ENCODE measurements at regions not wholly inside any gene's neighbourhood (a gene's known extent, or its start where the extent isn't known, plus 50 kb on each side); places are given as distances from the start of the nearest gene placed in this dataset.

DNA sequence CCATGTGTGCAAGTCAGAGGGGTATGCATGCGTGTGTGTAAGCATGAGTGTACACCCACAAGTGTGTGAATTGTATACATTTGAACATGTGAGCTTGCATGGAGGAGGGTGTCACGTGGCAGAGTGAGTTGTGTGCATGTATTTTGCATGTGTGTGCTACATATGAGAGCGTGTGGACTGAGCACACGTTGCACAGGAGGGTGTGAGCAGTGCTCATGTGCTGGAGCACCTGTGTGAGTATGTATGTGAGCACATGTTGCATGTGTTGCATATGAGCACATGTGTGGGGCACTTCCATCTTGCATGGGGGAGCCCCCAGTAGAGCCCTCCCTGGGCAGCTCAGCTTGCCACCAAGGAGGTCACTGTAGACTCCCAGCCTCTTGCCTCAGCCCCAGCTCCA is 180.2 kb upstream of the MYL2 start:
- 76% methylated on average over 4 of the region's 4 CpGs for WGBS
- H3K27me3 ChIP-seq (ENCODE audit: control insufficient read depth, insufficient read depth) = no peaks in the 10 kb centered on the region

DNA sequence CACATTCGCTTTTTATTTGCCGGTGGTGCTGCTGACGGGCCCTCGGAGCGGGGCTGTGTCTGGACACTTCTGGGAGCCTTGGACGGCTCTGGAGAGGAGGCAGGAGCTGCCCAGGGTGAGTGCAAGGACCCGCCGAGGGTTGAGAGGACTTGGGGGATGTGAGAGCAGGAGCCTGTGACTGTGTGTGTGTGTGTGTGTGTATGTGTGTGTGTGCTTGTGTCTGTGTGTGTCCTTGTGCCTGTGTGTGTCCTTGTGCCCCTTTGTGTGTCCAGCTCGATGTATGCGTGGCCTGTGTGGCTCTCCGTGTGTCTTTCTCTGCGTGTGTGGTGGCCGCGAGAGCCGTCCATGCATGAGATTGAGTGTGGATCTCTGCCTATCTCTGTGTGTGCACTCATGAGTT is 179.6 kb upstream of the MYL2 start:
- no peak overlapping the region for H3K4me3 ChIP-seq (ENCODE audit: low read length)
- no peak for ATAC-seq
- DNase-seq = no peak
- intact Hi-C loops (cut with DNase I) = no loop called here
- H3K4me1 ChIP-seq (ENCODE audit: control insufficient read depth, insufficient read depth, low read length) = no peaks in the 10 kb centered on the region
- H3K27me3 ChIP-seq (ENCODE audit: control insufficient read depth, insufficient read depth) = no peaks in the 10 kb centered on the region
- WGBS = 85% methylated on average over 15 of the region's 15 CpGs
- H3K9me3 ChIP-seq (ENCODE audit: control insufficient read depth, low read length) = no peaks in the 10 kb centered on the region
- H3K27ac ChIP-seq (ENCODE audit: low read length) = no peak overlapping the region

More for the DNA sequence above, 180.2 kb upstream of the MYL2 start:
- ATAC-seq (no peak), DNase-seq (no peak)
- Histone ChIP-seq H3K4me1 (ENCODE audit: control insufficient read depth, insufficient read depth, low read length) (no peaks in the 10 kb centered on the region), H3K9me3 (ENCODE audit: control insufficient read depth, low read length) (no peaks in the 10 kb centered on the region), H3K4me3 (ENCODE audit: low read length) (no peak overlapping the region), H3K27ac (ENCODE audit: low read length) (no peak overlapping the region)
- intact Hi-C loops (cut with DNase I) = no loop called here

DNA sequence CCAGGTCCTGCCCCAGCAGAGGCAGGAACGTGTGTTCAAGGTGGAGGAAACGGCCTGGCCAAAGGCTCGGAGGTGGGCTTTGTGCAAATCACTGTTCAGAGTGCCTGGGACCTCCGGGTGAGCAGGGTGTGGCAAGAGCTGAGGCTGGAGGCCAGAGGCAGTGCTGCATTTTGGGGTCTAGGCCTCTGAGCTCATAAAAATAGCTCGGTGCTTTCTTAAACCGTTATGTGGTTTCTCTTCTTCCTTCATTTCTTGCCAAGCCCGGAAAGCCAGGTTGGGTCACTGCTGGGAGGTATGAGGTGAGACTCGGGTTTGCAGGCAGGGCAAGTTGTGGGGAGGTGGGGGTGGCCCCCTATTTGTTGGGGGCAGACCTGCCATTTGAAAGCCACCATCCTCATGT is 178.8 kb upstream of the MYL2 start:
- Histone ChIP-seq H3K27me3 (ENCODE audit: control insufficient read depth, insufficient read depth) (no peaks in the 10 kb centered on the region), H3K9me3 (ENCODE audit: control insufficient read depth, low read length) (no peaks in the 10 kb centered on the region), H3K4me1 (ENCODE audit: control insufficient read depth, insufficient read depth, low read length) (no peaks in the 10 kb centered on the region), H3K27ac (ENCODE audit: low read length) (no peak overlapping the region), H3K4me3 (ENCODE audit: low read length) (no peak overlapping the region)
- intact Hi-C loops (cut with DNase I) = no loop called here
- DNase-seq (no peak), ATAC-seq (no peak)
- WGBS = 71% methylated on average over 8 of the region's 8 CpGs

DNA sequence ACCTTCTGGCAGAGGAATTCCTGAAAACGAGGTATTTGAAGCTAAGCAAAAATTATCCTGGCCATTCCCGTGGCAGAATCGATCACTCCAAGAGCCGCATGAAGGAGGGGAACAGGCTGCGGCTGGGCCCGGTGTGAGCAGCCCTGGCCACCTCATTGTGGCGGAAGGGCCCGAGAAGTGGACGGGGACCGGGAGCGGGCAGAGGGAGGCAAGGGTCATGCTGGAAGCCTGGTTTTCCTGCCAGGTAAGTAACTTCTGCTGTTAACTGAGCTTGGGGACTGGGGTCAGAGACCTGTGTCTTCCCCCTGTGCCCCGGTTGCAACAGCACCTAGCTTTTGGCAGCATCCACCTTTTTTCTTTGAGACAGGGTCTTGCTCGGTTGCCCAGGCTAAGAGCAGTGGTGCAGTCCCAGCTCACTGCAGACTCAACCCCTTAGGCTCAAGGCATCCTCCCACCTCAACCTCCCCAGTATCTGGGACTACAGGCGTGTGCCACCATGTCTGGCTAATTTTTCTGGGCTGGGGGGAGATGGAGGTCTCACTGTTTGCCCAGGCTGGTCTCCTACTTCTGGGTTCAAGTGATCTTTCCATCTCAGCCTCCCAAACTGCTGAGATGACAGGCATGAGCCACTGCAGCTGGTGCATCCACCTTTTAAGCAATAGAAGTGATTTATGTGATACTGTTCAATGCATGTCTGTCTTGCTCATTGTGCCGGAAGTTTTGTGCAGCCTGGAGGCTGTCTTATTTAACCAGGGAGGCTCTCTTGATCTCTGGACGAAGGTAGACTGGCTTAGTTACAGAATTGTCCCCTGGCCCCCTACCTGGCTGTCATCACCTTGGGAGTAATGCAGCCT is 174.0 kb upstream of the MYL2 start:
- intact Hi-C loops (cut with DNase I) = no loop called here
- no peak overlapping the region for H3K27ac ChIP-seq (ENCODE audit: low read length)
- no peaks in the 10 kb centered on the region for H3K9me3 ChIP-seq (ENCODE audit: control insufficient read depth, low read length)
- no peaks in the 10 kb centered on the region for H3K4me1 ChIP-seq (ENCODE audit: control insufficient read depth, insufficient read depth, low read length)
- DNase-seq (no peak), ATAC-seq (no peak)
- 80% methylated on average over 16 of the region's 16 CpGs for WGBS
- H3K4me3 ChIP-seq (ENCODE audit: low read length) = no peak overlapping the region
- no peaks in the 10 kb centered on the region for H3K27me3 ChIP-seq (ENCODE audit: control insufficient read depth, insufficient read depth)

- no peak overlapping the region for H3K4me3 ChIP-seq (ENCODE audit: low read length)
- H3K9me3 ChIP-seq (ENCODE audit: control insufficient read depth, low read length) = no peaks in the 10 kb centered on the region
- no peak overlapping the region for H3K27ac ChIP-seq (ENCODE audit: low read length)
- H3K4me1 ChIP-seq (ENCODE audit: control insufficient read depth, insufficient read depth, low read length) = no peaks in the 10 kb centered on the region
- intact Hi-C loops (cut with DNase I) = no loop called here
- no peak for DNase-seq
- 55% methylated on average over 17 of the region's 17 CpGs for WGBS
- ATAC-seq = no peak
- no peaks in the 10 kb centered on the region for H3K27me3 ChIP-seq (ENCODE audit: control insufficient read depth, insufficient read depth)
Observed at GRCh38 chr12:111093428-111094142, 173.2 kb upstream of the MYL2 start.

GRCh38 chr12:111091051-111091450 is 170.7 kb upstream of the MYL2 start:
- Histone ChIP-seq H3K27me3 (ENCODE audit: control insufficient read depth, insufficient read depth) (no peaks in the 10 kb centered on the region), H3K27ac (ENCODE audit: low read length) (no peak overlapping the region), H3K4me3 (ENCODE audit: low read length) (no peak overlapping the region), H3K9me3 (ENCODE audit: control insufficient read depth, low read length) (no peaks in the 10 kb centered on the region), H3K4me1 (ENCODE audit: control insufficient read depth, insufficient read depth, low read length) (no peaks in the 10 kb centered on the region)
- intact Hi-C loops (cut with DNase I) = no loop called here
- ATAC-seq (no peak), DNase-seq (no peak)
- WGBS = 81% methylated on average over 11 of the region's 11 CpGs

GRCh38 chr12:111089616-111090015 is 169.2 kb upstream of the MYL2 start:
- H3K4me1 ChIP-seq (ENCODE audit: control insufficient read depth, insufficient read depth, low read length) = no peaks in the 10 kb centered on the region
- ATAC-seq (no peak), DNase-seq (no peak)
- no peak overlapping the region for H3K4me3 ChIP-seq (ENCODE audit: low read length)
- no peaks in the 10 kb centered on the region for H3K27me3 ChIP-seq (ENCODE audit: control insufficient read depth, insufficient read depth)
- WGBS = 84% methylated on average over 1 of the region's 1 CpG
- no peak overlapping the region for H3K27ac ChIP-seq (ENCODE audit: low read length)
- intact Hi-C loops (cut with DNase I) = no loop called here
- no peaks in the 10 kb centered on the region for H3K9me3 ChIP-seq (ENCODE audit: control insufficient read depth, low read length)

- Histone ChIP-seq H3K4me3 (ENCODE audit: low read length) (no peak overlapping the region), H3K4me1 (ENCODE audit: control insufficient read depth, insufficient read depth, low read length) (no peaks in the 10 kb centered on the region), H3K9me3 (ENCODE audit: control insufficient read depth, low read length) (no peaks in the 10 kb centered on the region), H3K27me3 (ENCODE audit: control insufficient read depth, insufficient read depth) (no peaks in the 10 kb centered on the region), H3K27ac (ENCODE audit: low read length) (no peak overlapping the region)
- ATAC-seq = no peak
- intact Hi-C loops (cut with DNase I) = no loop called here
- DNase-seq = no peak
- 81% methylated on average over 9 of the region's 9 CpGs for WGBS
Observed at GRCh38 chr12:111088409-111088808, 168.0 kb upstream of the MYL2 start.

- ATAC-seq = no peak
- whole genome bisulfite sequencing = 81% methylated on average over 12 of the region's 12 CpGs
- no peaks in the 10 kb centered on the region for H3K27me3 ChIP-seq (ENCODE audit: control insufficient read depth, insufficient read depth)
- H3K4me1 ChIP-seq (ENCODE audit: control insufficient read depth, insufficient read depth, low read length) = no peaks in the 10 kb centered on the region
- intact Hi-C loops (cut with DNase I) = no loop called here
- no peaks in the 10 kb centered on the region for H3K9me3 ChIP-seq (ENCODE audit: control insufficient read depth, low read length)
- no peak overlapping the region for H3K4me3 ChIP-seq (ENCODE audit: low read length)
- DNase-seq = no peak
- no peak overlapping the region for H3K27ac ChIP-seq (ENCODE audit: low read length)
Observed at GRCh38 chr12:111086947-111087700, 166.7 kb upstream of the MYL2 start.

GRCh38 chr12:111085096-111085495 is 164.7 kb upstream of the MYL2 start:
- no peak for ATAC-seq
- H3K27me3 ChIP-seq (ENCODE audit: control insufficient read depth, insufficient read depth) = no peaks in the 10 kb centered on the region
- H3K4me3 ChIP-seq (ENCODE audit: low read length) = no peak overlapping the region

DNA sequence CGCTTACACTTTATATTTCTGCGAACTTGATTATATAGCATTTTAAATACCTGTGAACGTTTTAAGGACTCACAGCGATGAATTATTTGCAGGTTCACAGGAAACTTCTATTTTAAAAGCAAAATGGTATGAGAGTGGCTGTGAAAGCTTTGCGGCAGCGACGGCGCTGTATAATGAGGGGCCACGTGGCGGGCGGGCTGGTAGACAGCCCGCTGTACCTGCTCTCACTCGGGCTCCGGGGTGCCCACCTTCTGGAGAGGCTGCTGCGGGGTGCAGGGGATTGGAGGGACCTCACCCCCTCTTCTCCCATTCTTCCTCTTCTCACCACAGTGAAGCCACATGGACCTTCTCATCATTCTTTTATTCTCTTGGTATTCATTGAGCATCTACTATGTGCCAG is 164.2 kb upstream of the MYL2 start:
- Histone ChIP-seq H3K9me3 (ENCODE audit: control insufficient read depth, low read length) (no peaks in the 10 kb centered on the region), H3K4me1 (ENCODE audit: control insufficient read depth, insufficient read depth, low read length) (no peaks in the 10 kb centered on the region), H3K4me3 (ENCODE audit: low read length) (no peak overlapping the region), H3K27ac (ENCODE audit: low read length) (no peak overlapping the region), H3K27me3 (ENCODE audit: control insufficient read depth, insufficient read depth) (no peaks in the 10 kb centered on the region)
- 92% methylated on average over 15 of the region's 15 CpGs for WGBS
- intact Hi-C loops (cut with DNase I) = no loop called here
- no peak for ATAC-seq
- no peak for DNase-seq

More at GRCh38 chr12:111085096-111085495, 164.7 kb upstream of the MYL2 start:
- H3K4me1 ChIP-seq (ENCODE audit: control insufficient read depth, insufficient read depth, low read length) = no peaks in the 10 kb centered on the region
- no peaks in the 10 kb centered on the region for H3K9me3 ChIP-seq (ENCODE audit: control insufficient read depth, low read length)
- H3K27ac ChIP-seq (ENCODE audit: low read length) = no peak overlapping the region
- WGBS = 89% methylated on average over 1 of the region's 1 CpG
- intact Hi-C loops (cut with DNase I) = no loop called here
- DNase-seq = no peak
